Astrocyte of the hippocampus (primary cell): ENCODE measurements at regions not wholly inside any gene's neighbourhood (a gene's known extent, or its start where the extent isn't known, plus 50 kb on each side); places are given as distances from the start of the nearest gene placed in this dataset.

Experiments used
- DNase-seq: peaks from one replicate; pipeline ENCODE4 v3.0.0; 2011; ENCODE audit warnings: low read depth, low spot score

GRCh38 chr22:26732284-26732683 lies 74.9 kb downstream of the MIAT start:
- DNase-seq, result no peak

- DNase-seq, result no peak
These were observed 77.1 kb downstream of the MIAT start for GRCh38 chr22:26734339-26735018.

GRCh38 chr22:26735019-26735409 lies 77.6 kb downstream of the MIAT start:
- no peak for DNase-seq

GRCh38 chr22:26737262-26737661 lies 79.9 kb downstream of the MIAT start:
- no peak for DNase-seq

GRCh38 chr22:26740253-26740652 lies 82.9 kb downstream of the MIAT start:
- peak; percentile 24 for DNase-seq

GRCh38 chr22:26743149-26743548 lies 85.8 kb downstream of the MIAT start:
- no peak for DNase-seq

GRCh38 chr22:26744892-26745808 lies 87.8 kb downstream of the MIAT start:
- DNase-seq, result no peak

- DNase-seq, result no peak
These were observed 88.9 kb downstream of the MIAT start for GRCh38 chr22:26746311-26746710.

- no peak for DNase-seq
These were observed 91.5 kb downstream of the MIAT start for GRCh38 chr22:26748845-26749244.

- peak; percentile 73 for DNase-seq
These were observed 93.8 kb downstream of the MIAT start for GRCh38 chr22:26751217-26751616.

GRCh38 chr22:26753125-26753862 lies 95.9 kb downstream of the MIAT start:
- DNase-seq, result no peak

GRCh38 chr22:26756675-26757293 lies 99.4 kb downstream of the MIAT start:
- DNase-seq, result peak; percentile 85

GRCh38 chr22:26757496-26757895 lies 100.1 kb downstream of the MIAT start:
- no peak for DNase-seq

- peak; percentile 39 for DNase-seq
These were observed 105.4 kb downstream of the MIAT start for GRCh38 chr22:26762503-26763472.

- DNase-seq, result peak; percentile 87
These were observed 106.4 kb downstream of the MIAT start for GRCh38 chr22:26763633-26764361.

- DNase-seq, result no peak
These were observed 109.3 kb downstream of the MIAT start for GRCh38 chr22:26766510-26767350.

- peak; percentile 28 for DNase-seq
These were observed 110.2 kb downstream of the MIAT start for GRCh38 chr22:26767351-26768155.

- no peak for DNase-seq
These were observed 110.7 kb downstream of the MIAT start for GRCh38 chr22:26768156-26768515.
